ENCODE measurements at regions not wholly inside any gene's neighbourhood (a gene's known extent, or its start where the extent isn't known, plus 50 kb on each side); places are given as distances from the start of the nearest gene placed in this dataset.

- H3K4me3 ChIP-seq (ENCODE audit: low read depth, low read length): peak overlapping the region; percentile 50
- TF ChIP-seq, protein P1, sequence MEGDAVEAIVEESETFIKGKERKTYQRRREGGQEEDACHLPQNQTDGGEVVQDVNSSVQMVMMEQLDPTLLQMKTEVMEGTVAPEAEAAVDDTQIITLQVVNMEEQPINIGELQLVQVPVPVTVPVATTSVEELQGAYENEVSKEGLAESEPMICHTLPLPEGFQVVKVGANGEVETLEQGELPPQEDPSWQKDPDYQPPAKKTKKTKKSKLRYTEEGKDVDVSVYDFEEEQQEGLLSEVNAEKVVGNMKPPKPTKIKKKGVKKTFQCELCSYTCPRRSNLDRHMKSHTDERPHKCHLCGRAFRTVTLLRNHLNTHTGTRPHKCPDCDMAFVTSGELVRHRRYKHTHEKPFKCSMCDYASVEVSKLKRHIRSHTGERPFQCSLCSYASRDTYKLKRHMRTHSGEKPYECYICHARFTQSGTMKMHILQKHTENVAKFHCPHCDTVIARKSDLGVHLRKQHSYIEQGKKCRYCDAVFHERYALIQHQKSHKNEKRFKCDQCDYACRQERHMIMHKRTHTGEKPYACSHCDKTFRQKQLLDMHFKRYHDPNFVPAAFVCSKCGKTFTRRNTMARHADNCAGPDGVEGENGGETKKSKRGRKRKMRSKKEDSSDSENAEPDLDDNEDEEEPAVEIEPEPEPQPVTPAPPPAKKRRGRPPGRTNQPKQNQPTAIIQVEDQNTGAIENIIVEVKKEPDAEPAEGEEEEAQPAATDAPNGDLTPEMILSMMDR (IDR thresholded peaks at IDR 0.05; ENCODE audit: insufficient read depth, low read depth, low read length): no peak
- peak; percentile 6 for DNase-seq (ENCODE audit: low read depth)
Observed at GRCh38 chr4:176001151-176002006, 64.3 kb upstream of the WDR17 start.

DNA sequence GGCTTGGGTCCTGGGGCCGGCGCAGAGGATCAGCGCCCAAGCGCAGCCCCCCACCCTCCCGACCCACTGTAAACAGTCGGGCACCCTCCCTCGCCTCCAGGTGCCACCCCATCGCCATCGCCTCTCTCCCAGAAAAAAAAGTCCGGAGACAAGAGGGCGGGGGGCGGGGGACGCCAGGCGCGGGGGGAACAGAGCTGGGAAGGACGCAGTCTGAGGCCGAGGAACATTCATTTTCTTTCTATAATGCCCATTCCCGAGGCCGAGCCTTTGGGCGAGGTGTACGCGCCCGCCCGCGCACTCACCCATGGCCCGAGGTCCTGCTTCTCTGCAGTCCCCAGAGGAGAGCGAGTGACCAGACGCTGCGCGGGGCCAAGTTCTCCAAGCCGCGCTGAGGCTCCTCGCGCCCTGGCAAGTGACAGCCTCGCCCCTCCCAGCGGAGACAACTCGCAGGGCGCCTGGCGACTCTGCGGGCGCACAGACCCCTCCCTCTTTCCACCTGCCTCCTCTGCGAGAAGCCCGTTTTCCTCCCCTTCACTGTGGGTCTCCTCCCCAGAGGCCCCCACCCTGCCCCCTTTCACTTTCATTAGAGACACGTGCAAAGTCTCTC is 63.5 kb upstream of the WDR17 start:
- H3K4me3 ChIP-seq (ENCODE audit: low read depth, low read length): peak overlapping the region; percentile 50
- peak; percentile 2 for DNase-seq (ENCODE audit: low read depth)
- TF ChIP-seq, protein P1 (IDR thresholded peaks at IDR 0.05; ENCODE audit: insufficient read depth, low read depth, low read length): no peak

- DNase-seq (ENCODE audit: low read depth): no peak
- H3K4me3 ChIP-seq (ENCODE audit: low read depth, low read length): no peak overlapping the region
- TF ChIP-seq, protein P1 (IDR thresholded peaks at IDR 0.05; ENCODE audit: insufficient read depth, low read depth, low read length): no peak
Observed at GRCh38 chr4:176005766-176006165, 59.9 kb upstream of the WDR17 start.

GRCh38 chr4:176009254-176009653 is 56.4 kb upstream of the WDR17 start:
- TF ChIP-seq, protein P1 (IDR thresholded peaks at IDR 0.05; ENCODE audit: insufficient read depth, low read depth, low read length): no peak
- no peak overlapping the region for H3K4me3 ChIP-seq (ENCODE audit: low read depth, low read length)
- DNase-seq (ENCODE audit: low read depth): no peak

DNA sequence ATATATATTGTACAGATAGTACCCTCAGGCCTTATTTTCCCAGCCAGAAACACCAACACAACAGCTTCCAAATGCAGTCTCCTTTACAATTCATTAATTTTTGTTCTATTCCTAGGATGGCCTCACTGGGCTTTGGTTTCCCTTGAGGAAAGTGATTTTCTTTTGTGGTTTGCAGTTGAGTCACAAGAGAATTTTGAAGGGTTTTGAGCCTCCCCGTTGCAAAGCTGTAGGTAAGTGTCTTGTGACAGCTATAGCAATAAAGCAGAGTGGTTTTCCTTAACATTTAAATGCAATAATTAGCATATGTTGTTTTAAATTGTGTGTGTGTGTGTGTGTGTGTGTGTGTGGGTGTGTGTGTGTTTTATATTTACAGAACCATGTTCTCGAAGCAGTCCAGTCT is 54.1 kb upstream of the WDR17 start:
- no peak for DNase-seq (ENCODE audit: low read depth)
- H3K4me3 ChIP-seq (ENCODE audit: low read depth, low read length): no peak overlapping the region
- TF ChIP-seq, protein P1 (IDR thresholded peaks at IDR 0.05; ENCODE audit: insufficient read depth, low read depth, low read length): no peak

GRCh38 chr4:176013476-176014247 is 52.0 kb upstream of the WDR17 start:
- TF ChIP-seq, protein P1 (IDR thresholded peaks at IDR 0.05; ENCODE audit: insufficient read depth, low read depth, low read length): no peak
- no peak for DNase-seq (ENCODE audit: low read depth)
- no peak overlapping the region for H3K4me3 ChIP-seq (ENCODE audit: low read depth, low read length)

All from fibroblast of villous mesenchyme (primary cell).